H1 (cell line): ENCODE measurements at regions not wholly inside any gene's neighbourhood (a gene's known extent, or its start where the extent isn't known, plus 50 kb on each side); places are given as distances from the start of the nearest gene placed in this dataset.
"Not testable (repeated sequence)": the region's sequence is repeated elsewhere in the genome, so short reads cannot be mapped to it uniquely, and the experiment has no call there.

Experiments used
- CTCF ChIA-PET: fragments of 300-600 bp; sonication (Branson Sonifier 250); formaldehyde crosslinking; loops from one replicate; lab custom pipeline; 2021; ENCODE audit not compliant: partially characterized antibody; lab: Charles Lee
- POLR2A ChIA-PET: fragments of 300-600 bp; sonication (Branson Sonifier 250); formaldehyde crosslinking; loops from one replicate; lab custom pipeline; 2021; ENCODE audit warnings: inconsistent platforms; ENCODE audit not compliant: partially characterized antibody; lab: Charles Lee
- DNase-seq, 2 experiments: peaks; one replicate each; pipeline versions ENCODE4 v3.0.0 to v3.0.0-alpha.2; 2010 to 2022; ENCODE audit warnings: low spot score in 2 of 2, low read depth in 1 of 2, mixed read lengths in 1 of 2
- FAIRE-seq: peaks from 2 replicates; lab custom pipeline; 2011; peaks lifted over from hg19 to GRCh38; lab: Jason Lieb, UNC
- H2AFZ ChIP-seq: 2 replicates; pipeline ENCODE4 v1.8.1; 2012; ENCODE audit warnings: low read length, inconsistent platforms
- H2AK5ac ChIP-seq: 2 replicates; pipeline ENCODE4 v1.6.1; 2013; ENCODE audit warnings: low read depth, low read length
- H2BK120ac ChIP-seq: replicated peaks from 2 replicates; pipeline ENCODE3; 2013; ENCODE audit warnings: low read depth, low read length, inconsistent platforms
- H2BK12ac ChIP-seq: 2 replicates; pipeline ENCODE4 v1.6.1; 2013; ENCODE audit warnings: low read depth, low read length
- H2BK15ac ChIP-seq: 2 replicates; pipeline ENCODE4 v1.6.1; 2013; ENCODE audit warnings: low read length
- H2BK20ac ChIP-seq: 2 replicates; pipeline ENCODE4 v1.6.1; 2013; ENCODE audit warnings: low read length
- H2BK5ac ChIP-seq: 2 replicates; pipeline ENCODE4 v1.6.1; 2013; ENCODE audit warnings: low read depth, low read length
- H3K14ac ChIP-seq: 2 replicates; pipeline ENCODE4 v1.6.1; 2013; ENCODE audit warnings: inconsistent platforms; ENCODE audit not compliant: insufficient read length
- H3K18ac ChIP-seq: 2 replicates; pipeline ENCODE4 v1.6.1; 2013; ENCODE audit warnings: low read length; ENCODE audit errors: extremely low read depth
- H3K23ac ChIP-seq: 2 replicates; pipeline ENCODE4 v1.6.1; 2013; ENCODE audit warnings: inconsistent platforms; ENCODE audit not compliant: insufficient read length
- H3K23me2 ChIP-seq: 2 replicates; pipeline ENCODE4 v1.6.1; 2013; ENCODE audit warnings: low read depth, low read length
- H3K27ac ChIP-seq: 2 replicates; pipeline ENCODE4 v1.6.1; 2011; ENCODE audit warnings: low read depth, low read length, inconsistent platforms
- H3K27me3 ChIP-seq, 4 experiments: replicated peaks in 1 of 4; 1 replicate in 1 of 4; 2 replicates in 3 of 4; pipeline versions ENCODE4 v1.6.1 to v1.8.1; 2011 to 2013; ENCODE audit warnings: low read length in 3 of 4, mild to moderate bottlenecking in 3 of 4, inconsistent platforms in 2 of 4, mixed read lengths in 2 of 4, moderate library complexity in 1 of 4; ENCODE audit not compliant: control insufficient read depth in 3 of 4, insufficient read depth in 3 of 4; ENCODE audit errors: extremely low read depth in 1 of 4
- H3K36me3 ChIP-seq, 4 experiments: 2 replicates each; pipeline versions ENCODE4 v1.6.1 to v1.8.1; 2011 to 2013; ENCODE audit warnings: mild to moderate bottlenecking in 4 of 4, low read length in 3 of 4, moderate library complexity in 2 of 4, control low read depth in 1 of 4, inconsistent platforms in 1 of 4; ENCODE audit not compliant: insufficient read depth in 4 of 4, control insufficient read depth in 2 of 4
- H3K4ac ChIP-seq: replicated peaks from 2 replicates; pipeline ENCODE3; 2013; ENCODE audit warnings: low read length, low read depth, mixed read lengths, inconsistent platforms; ENCODE audit not compliant: insufficient read length
- H3K4me1 ChIP-seq, 4 experiments: replicated peaks in 1 of 4; 1 replicate in 1 of 4; 2 replicates in 3 of 4; pipeline versions ENCODE4 v1.6.1 to v1.8.1; 2011 to 2013; ENCODE audit warnings: low read length in 3 of 4, inconsistent platforms in 2 of 4, mixed read lengths in 1 of 4; ENCODE audit not compliant: insufficient read depth in 4 of 4, control insufficient read depth in 3 of 4
- H3K4me2 ChIP-seq, 2 experiments: 2 replicates each; pipeline versions ENCODE4 v1.6.1 to v1.8.1; 2011 to 2013; ENCODE audit warnings: low read depth in 2 of 2, low read length in 2 of 2, control low read depth in 1 of 2, inconsistent platforms in 1 of 2, mild to moderate bottlenecking in 1 of 2; ENCODE audit not compliant: insufficient read depth in 1 of 2
- H3K4me3 ChIP-seq, 4 experiments: fragments of 200-600, 300-600 bp in 1 of 4; sonication (generic), shearing (Covaris generic), sonication (Bioruptor Twin) in 1 of 4; 2 replicates each; pipeline versions ENCODE4 v1.5.1 to v1.8.1; 2011 to 2016; ENCODE audit warnings: low read length in 4 of 4, low read depth in 3 of 4, control low read depth in 2 of 4, inconsistent platforms in 2 of 4, mild to moderate bottlenecking in 2 of 4, mixed read lengths in 1 of 4, moderate library complexity in 1 of 4; ENCODE audit not compliant: insufficient read depth in 2 of 4; ENCODE audit errors: extremely low read depth in 1 of 4
- H3K56ac ChIP-seq: replicated peaks from 2 replicates; pipeline ENCODE3; 2013; ENCODE audit warnings: low read depth, mild to moderate bottlenecking, mixed read lengths, low read length, inconsistent platforms; ENCODE audit not compliant: insufficient read length
- H3K79me1 ChIP-seq: 2 replicates; pipeline ENCODE4 v1.6.1; 2013; ENCODE audit warnings: low read depth, low read length, control low read depth
- H3K79me2 ChIP-seq, 2 experiments: 2 replicates each; pipeline versions ENCODE4 v1.6.1 to v1.8.1; 2012 to 2013; ENCODE audit warnings: low read length in 2 of 2, mild to moderate bottlenecking in 2 of 2, inconsistent platforms in 1 of 2; ENCODE audit not compliant: insufficient read depth in 2 of 2, control insufficient read depth in 1 of 2
- H3K9ac ChIP-seq, 4 experiments: replicated peaks in 1 of 4; 1 replicate in 1 of 4; 2 replicates in 3 of 4; pipeline versions ENCODE4 v1.6.1 to v1.8.1; 2011 to 2013; ENCODE audit warnings: low read depth in 3 of 4, low read length in 3 of 4, control low read depth in 2 of 4, mild to moderate bottlenecking in 2 of 4, moderate library complexity in 2 of 4, inconsistent platforms in 1 of 4; ENCODE audit errors: extremely low read depth in 1 of 4
- H3K9me3 ChIP-seq, 2 experiments: 2 replicates each; pipeline versions ENCODE4 v1.6.1 to v1.8.1; 2012 to 2013; ENCODE audit warnings: mild to moderate bottlenecking in 2 of 2, moderate library complexity in 2 of 2, control low read depth in 1 of 2, inconsistent platforms in 1 of 2, low read depth in 1 of 2, low read length in 1 of 2, mixed read lengths in 1 of 2; ENCODE audit not compliant: insufficient read depth in 2 of 2
- H4K20me1 ChIP-seq, 2 experiments: replicated peaks in 1 of 2; 2 replicates each; pipeline versions ENCODE3 to v1.8.1; 2011 to 2013; ENCODE audit warnings: inconsistent platforms in 2 of 2, low read length in 2 of 2, mild to moderate bottlenecking in 1 of 2; ENCODE audit not compliant: insufficient read depth in 2 of 2, control insufficient read depth in 1 of 2
- H4K5ac ChIP-seq: 2 replicates; pipeline ENCODE4 v1.6.1; 2013; ENCODE audit warnings: low read length, low read depth, mixed read lengths, inconsistent platforms; ENCODE audit not compliant: insufficient read length
- H4K8ac ChIP-seq: 2 replicates; pipeline ENCODE4 v1.8.0; 2013; ENCODE audit warnings: mild to moderate bottlenecking, moderate library complexity, low read length, inconsistent platforms; ENCODE audit not compliant: insufficient read depth; ENCODE audit errors: extremely low read depth
- H4K91ac ChIP-seq: replicated peaks from 2 replicates; pipeline ENCODE3; 2013; ENCODE audit warnings: low read length, mixed read lengths, inconsistent platforms; ENCODE audit not compliant: insufficient read length
- RAD21 ChIP-seq, 2 experiments: IDR thresholded peaks in 1 of 2; conservative IDR thresholded peaks in 1 of 2; 2 replicates each; pipeline ENCODE4 v1.6.1; 2011; ENCODE audit warnings: low read depth in 2 of 2, low read length in 2 of 2, improper control_type of control experiment in 1 of 2, inconsistent platforms in 1 of 2, mild to moderate bottlenecking in 1 of 2, moderate library complexity in 1 of 2
- WGBS, 2 experiments: shearing (Covaris generic) in 1 of 2; methylation state at CpG; one replicate each; pipeline versions ENCODE4 v1.1.6 to v1.1.7; 2013 to 2015; ENCODE audit warnings: low lambda C conversion rate in 2 of 2, mixed read lengths in 2 of 2, inconsistent platforms in 1 of 2, low coverage in 1 of 2, missing lambda C conversion rate in 1 of 2; ENCODE audit not compliant: insufficient replicate concordance in 2 of 2, insufficient coverage in 1 of 2, insufficient read length in 1 of 2; ENCODE audit errors: extremely low coverage in 1 of 2, missing lambda C conversion rate in 1 of 2; 5-methylcytosine and 5-hydroxymethylcytosine counted together
- TF ChIP-seq, protein P1 (sequence below), 3 experiments: IDR thresholded peaks; 1 replicate in 2 of 3; 2 replicates in 1 of 3; pipeline versions ENCODE4 v1.5.1 to v1.6.1; 2011; ENCODE audit warnings: low read length in 3 of 3, mild to moderate bottlenecking in 3 of 3, inconsistent platforms in 2 of 3, low read depth in 1 of 3, moderate library complexity in 1 of 3; ENCODE audit not compliant: insufficient read depth in 1 of 3; ENCODE audit errors: control extremely low read depth in 1 of 3

DNA sequence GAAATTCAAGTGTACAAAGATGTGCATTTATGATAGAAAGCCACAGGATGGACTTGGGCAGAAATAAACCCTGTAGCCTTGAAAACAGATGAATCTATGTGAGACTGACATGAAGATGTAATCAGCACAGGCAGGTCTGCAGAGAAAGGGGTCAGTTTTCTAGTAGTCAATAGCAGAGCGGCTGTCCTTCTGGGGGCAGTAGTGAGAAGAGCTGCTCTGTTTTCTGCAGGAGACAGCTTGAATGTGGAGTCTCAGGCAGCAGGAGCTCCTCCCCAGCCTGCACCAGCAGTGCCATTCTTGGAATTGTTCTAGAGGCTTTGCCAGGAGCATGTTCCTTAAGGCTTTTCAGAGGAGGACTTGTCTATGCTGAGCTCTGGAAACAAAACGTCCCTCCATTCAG, 1524.4 kb downstream of the RPIA start:
- CTCF ChIA-PET, H2BK5ac ChIP-seq, H3K4me2 ChIP-seq, DNase-seq, H3K79me2 ChIP-seq, H3K9me3 ChIP-seq, H2BK12ac ChIP-seq, H2BK20ac ChIP-seq, H3K9ac ChIP-seq, H3K18ac ChIP-seq, H3K27ac ChIP-seq, H3K27me3 ChIP-seq, H3K4ac ChIP-seq, H3K36me3 ChIP-seq, H2AK5ac ChIP-seq, FAIRE-seq, H4K20me1 ChIP-seq, H3K79me1 ChIP-seq, H3K23ac ChIP-seq, H3K56ac ChIP-seq, H2BK120ac ChIP-seq, H2AFZ ChIP-seq, H4K8ac ChIP-seq, H3K4me3 ChIP-seq, H2BK15ac ChIP-seq, H4K5ac ChIP-seq, POLR2A ChIA-PET, H3K23me2 ChIP-seq, H4K91ac ChIP-seq, H3K14ac ChIP-seq, H3K4me1 ChIP-seq: not testable (repeated sequence)
- WGBS, 2 experiments: 50% methylated on average over 2 of the region's 2 CpGs; no CpG with 5 or more reads in 1 of the 2 experiments
- peak; percentile 8 to 26; a peak in 2 of 4 replicates for TF ChIP-seq RAD21 (IDR thresholded peaks at IDR 0.05 in 1 of 2, conservative IDR thresholded peaks at IDR 0.05 in 1 of 2; ENCODE audit: low read depth in 2 of 2, low read length in 2 of 2)
- TF ChIP-seq, protein P1, sequence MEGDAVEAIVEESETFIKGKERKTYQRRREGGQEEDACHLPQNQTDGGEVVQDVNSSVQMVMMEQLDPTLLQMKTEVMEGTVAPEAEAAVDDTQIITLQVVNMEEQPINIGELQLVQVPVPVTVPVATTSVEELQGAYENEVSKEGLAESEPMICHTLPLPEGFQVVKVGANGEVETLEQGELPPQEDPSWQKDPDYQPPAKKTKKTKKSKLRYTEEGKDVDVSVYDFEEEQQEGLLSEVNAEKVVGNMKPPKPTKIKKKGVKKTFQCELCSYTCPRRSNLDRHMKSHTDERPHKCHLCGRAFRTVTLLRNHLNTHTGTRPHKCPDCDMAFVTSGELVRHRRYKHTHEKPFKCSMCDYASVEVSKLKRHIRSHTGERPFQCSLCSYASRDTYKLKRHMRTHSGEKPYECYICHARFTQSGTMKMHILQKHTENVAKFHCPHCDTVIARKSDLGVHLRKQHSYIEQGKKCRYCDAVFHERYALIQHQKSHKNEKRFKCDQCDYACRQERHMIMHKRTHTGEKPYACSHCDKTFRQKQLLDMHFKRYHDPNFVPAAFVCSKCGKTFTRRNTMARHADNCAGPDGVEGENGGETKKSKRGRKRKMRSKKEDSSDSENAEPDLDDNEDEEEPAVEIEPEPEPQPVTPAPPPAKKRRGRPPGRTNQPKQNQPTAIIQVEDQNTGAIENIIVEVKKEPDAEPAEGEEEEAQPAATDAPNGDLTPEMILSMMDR (IDR thresholded peaks at IDR 0.05; ENCODE audit: control extremely low read depth in 1 of 3, insufficient read depth in 1 of 3, low read depth in 1 of 3, low read length in 3 of 3): peak; percentile 32 to 55 (median 38)
